ENCODE measurements at regions not wholly inside any gene's neighbourhood (a gene's known extent, or its start where the extent isn't known, plus 50 kb on each side); places are given as distances from the start of the nearest gene placed in this dataset.
"Not testable (repeated sequence)": the region's sequence is repeated elsewhere in the genome, so short reads cannot be mapped to it uniquely, and the experiment has no call there.

DNA sequence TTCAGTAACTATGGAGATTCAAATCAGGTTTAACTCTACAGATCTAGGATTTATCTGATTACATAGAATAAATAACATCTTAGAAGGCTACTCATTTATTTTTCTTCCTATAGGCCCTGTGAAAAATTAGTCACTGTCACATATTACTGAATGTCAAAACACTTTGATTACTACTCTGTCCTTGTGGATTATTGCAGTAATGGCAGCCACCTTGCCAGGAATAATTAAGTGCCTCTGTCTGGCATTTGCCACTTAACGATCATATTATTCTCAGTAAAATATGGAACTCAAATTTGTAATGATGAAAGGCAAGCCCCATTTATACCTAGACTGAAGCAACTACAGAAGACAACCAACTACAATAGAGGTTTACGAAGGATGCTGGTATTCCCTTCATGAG is 596.3 kb upstream of the ARPP21 start:
- DNase-seq: no peak

DNA sequence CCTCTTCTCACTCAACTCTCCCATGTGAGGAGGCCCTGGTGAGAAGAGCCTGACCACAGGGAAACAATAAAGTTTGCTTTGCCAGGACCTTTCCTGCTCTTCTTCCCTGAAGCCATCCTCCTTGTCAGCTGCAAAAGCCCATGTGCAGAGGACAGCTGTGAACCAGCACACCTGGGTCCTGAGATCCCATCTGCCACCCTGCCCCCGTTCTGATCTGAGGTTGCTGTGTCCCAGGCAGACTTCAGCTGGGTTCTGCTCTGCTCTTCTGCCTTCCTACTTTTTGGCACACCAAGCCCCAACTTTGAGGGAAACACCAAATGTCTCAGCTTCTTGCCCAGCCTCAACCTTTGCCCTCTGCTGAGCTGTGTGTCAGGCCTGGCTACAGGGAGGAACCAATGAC is 595.1 kb upstream of the ARPP21 start:
- no peak for DNase-seq

DNA sequence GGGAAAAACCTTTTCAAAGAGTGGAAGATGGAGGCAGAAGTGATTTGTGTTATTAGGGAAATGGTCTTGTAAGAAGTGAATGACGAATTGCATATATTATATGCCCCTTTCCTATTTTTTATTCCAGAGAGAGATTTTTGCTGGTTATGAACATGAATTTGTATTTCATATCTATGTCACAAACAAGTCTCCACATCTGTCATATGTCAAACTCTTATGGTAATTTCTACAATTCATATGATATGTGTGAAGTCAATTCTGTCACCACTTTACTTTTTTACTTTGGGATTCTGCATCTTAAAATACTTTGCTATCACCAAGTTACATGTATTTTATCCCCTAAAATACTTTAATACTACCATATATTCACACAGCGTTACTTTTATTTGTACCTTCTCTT is 594.2 kb upstream of the ARPP21 start:
- no peak for DNase-seq

DNA sequence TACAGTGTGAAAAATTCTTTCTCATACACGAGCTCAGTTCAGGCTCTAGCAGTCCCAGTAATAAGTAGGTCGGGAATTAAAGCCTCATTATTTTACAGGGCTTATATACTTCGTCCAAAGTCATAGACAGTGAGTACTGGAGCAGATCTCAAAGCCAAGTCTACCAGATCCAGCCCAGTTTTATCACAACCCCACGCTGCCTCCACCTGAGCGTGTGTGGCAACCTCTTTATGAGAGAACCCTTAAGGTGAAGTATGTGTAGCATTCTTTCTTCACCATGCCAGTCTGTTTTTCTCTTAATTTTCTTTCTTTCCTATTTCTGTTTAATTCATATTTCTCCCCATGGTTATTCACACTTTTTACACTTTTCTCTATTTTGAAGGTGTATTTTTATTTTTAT is 574.6 kb upstream of the ARPP21 start:
- no peak for DNase-seq

DNA sequence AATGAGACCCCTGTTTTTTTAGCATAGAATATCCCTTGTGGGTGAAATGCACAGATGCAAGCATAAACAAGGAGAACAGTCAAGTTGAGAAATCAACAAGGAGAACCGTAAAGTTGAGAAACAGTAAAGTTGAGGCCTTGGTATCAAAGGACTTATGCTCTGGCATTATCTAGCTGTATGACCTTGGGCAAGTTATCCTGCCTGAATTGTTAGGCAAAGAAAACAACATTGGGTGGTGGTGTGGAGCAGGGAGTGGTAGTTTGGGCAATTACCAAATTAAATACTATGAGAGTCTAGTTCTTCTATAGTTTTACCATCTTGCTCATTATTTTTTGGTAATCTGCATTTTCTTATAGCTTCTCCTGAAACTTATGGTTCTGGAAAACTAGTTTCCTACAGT is 573.4 kb upstream of the ARPP21 start:
- DNase-seq: no peak

DNA sequence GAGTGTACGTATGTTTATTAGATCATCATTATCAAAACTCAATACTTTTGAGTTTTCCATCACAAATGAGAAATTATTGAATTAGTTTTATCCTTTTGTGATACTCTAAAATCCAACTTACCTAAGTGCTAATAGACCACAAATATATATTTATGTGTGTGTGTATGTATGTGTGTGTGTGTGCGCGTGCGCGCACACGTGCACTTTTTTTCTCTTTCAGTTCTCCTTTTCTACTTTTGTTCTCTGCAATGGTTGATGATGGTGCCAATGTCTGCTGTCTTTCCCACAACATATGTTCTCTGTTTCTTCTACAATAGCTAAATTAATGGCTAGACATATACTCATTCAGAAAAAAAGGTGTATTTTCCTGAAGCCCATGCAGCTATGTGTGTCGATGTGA is 571.6 kb upstream of the ARPP21 start:
- no peak for DNase-seq

DNA sequence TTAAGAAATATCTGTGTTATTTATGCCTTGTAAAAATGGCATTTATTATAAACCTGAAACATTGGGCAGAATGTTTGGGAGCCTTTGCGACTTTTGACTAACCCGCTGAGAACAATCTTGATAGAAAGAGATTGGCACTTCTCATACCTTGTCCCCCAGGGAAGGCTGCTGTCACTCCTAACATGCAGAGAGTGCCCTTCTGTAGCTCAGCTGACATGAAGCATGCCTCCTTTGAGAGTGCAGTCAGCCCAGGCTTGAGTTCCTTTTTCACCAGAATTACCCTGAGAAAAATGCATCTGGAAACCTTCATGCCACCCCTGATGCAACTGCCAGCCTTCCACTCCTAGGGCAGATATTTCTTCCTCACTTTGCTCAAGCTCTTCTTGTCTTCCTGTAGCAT is 569.2 kb upstream of the ARPP21 start:
- no peak for DNase-seq

DNA sequence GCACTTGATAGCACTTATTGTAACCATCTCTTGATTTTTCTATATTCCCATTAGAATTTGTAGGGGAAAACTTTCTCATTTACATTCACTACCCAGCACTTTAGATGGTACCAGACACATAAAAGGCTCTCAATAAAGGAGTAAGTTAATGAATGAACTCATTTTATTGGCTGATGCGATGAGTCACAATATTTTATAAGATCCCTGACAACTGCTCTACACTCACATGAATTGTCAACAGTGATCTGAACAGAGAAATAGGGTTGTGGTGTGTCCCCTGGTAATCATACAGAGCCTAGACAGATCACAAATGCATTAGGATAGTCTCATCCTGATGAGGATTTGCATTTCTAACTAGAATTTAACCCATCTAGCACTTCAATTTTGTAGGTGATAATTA is 567.6 kb upstream of the ARPP21 start:
- DNase-seq: no peak

DNA sequence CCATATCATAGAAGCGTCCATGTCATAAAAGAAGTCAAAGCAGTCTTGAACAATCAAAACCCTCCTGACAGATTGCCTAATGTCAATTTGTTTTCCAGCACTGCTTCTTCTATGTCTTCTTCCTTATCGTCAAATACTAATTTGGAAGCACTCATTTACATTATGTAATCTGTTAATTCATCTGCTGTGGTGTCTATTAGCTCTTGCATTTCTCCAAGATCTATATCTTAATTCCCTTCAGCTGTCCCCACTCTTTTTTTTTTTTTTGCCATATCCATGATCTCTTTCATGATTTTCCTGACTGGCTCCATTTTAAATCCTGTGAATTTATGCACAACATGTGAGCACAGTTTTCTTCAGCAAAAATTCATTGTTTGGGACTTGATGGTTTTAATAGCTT is 560.5 kb upstream of the ARPP21 start:
- DNase-seq: no peak

DNA sequence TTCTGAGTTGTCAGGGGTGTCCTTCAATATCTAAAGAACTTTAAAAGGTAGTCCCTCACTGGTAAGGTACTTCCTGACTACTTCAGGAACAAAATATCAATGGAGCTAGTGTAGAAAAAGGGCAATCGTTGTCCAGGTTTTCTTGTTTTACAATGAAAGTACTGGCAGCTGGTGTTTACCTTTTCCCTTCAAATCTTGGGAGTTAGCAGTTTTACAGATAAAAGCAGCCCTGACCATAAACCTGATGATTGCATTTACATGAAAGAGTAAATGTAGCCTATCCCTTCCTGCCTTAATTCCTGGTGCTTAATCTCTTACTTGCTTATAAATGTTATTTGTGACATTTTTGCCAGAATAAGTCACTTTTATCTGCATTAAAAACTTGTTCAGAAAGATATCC is 559.9 kb upstream of the ARPP21 start:
- DNase-seq: no peak

DNA sequence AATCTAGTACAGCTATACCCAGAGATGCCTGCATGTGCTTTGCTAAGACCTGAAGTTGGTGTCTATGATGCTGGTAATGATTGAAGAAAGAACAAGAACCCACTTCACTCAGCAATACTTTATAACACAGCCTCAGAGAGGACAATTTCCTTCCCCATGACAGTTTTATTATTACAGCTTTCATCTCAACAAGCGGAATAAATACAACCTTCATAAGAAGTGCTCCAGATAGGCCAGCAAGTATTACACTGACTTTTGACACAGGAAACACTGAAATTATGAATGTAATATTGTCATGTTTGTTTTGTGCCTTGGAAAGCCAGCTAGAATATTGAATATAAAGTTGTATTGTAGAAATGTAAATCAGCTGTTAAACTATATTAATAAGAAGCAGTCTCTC is 557.4 kb upstream of the ARPP21 start:
- DNase-seq: no peak

DNA sequence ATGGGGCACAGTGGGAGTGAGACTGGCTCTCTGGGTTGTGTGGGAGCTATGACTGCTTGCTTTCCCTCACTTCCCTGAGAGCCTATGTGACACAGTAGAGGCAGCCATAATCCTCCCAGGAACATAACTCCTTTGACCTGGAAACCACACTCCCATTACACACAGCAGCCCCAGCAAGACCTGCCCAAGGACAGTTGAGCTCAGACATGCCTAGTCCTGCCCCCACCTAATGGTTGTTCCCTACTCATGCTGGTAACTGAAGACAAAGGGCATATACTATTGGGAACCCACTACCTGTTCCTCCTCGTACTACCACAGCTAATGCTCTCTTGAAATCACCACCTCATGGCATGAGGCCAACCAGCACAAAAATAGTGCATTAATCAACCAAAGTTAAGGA is 550.4 kb upstream of the ARPP21 start:
- no peak for DNase-seq

DNA sequence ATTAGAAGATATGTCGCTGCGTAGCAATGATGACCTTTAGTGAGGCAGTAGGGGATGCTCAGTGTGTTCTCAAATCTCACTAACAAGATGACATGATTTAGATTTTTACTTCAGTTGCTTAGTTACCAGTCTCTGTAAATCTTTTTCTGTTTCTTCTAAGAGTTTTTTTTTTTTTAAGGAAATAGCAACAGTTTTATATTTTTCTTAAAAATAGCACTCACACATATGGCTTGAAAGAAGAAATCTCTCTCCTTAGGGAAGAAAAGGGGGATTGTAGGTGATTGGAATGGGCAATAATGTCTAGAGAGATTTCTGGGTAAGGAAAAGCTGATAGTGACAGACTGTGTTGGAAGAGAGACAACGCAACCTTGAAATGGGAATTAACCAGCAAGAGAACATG is 524.6 kb upstream of the ARPP21 start:
- DNase-seq: no peak

DNA sequence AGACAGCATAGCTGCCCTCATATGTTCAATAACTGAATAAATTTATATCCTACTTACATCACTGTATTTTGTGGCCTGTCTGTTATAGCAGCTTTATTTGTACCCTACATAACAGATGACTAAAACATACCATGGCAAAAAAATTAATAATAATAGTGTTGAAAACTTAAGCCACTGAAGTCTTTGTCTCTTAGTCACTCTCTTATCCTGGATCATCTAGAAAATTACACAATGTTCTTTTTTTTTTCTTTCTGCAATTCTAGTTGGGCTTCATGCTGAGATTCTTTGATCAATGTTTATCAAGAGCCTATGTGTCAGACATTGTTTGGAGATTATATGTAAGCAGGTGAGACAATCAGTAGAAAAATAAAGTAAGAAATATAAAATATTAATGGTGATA is 519.3 kb upstream of the ARPP21 start:
- no peak for DNase-seq

DNA sequence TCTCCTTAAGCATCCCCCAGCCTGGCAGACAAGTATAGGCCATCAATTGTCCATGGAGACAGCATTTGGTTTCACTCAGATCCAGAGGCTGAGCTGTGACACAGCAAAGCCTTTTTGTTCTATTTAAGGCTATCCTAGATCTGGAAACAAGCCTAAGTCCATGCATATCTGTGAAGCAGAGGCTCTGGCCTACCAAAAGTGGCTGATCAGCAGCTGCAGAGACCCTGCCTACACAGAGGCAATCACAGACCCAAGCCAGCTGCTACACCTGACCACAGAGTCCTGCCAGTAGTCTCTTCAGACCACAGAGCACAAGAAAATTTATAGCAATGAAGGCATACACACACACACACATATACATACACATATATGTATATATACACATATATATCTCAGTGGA is 501.7 kb upstream of the ARPP21 start:
- no peak for DNase-seq

DNA sequence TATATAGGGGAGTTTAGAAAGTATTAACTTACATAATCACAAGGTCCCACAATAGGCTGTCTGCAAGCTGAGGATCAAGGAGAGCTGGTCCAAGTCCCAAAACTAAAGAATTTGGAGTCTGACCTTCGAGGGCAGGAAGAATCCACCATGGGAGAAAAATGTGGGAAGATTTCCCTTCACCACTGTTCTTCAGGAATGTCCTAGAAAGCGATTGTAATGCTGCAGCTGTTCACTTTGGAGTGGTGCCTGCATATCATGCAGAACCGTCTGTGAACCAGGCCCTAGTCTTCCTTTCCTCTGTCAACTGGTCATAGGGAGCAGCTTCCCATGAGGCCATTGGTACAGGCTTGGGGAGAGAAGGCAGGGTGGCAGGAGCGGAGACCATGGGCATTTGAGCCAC is 497.9 kb upstream of the ARPP21 start:
- DNase-seq: no peak

DNA sequence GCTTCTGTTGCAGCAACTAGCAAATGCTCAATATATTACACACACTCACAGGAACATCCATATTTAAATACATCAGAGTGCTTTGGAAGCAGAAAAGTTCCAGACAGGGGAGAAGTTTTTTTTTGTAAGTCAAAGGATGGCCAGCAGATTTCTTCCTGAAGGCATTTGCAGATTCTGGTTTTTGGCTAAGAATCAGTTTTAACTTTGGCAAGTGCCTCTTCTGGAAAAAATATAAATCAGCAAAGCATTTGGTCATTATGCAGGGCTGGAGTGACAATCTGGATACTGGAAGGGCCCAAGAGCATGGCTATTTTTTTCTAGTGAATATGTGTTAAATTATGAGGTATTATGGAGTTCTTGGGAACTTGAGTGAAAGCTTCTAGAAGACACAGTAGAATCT is 495.3 kb upstream of the ARPP21 start:
- DNase-seq: no peak

DNA sequence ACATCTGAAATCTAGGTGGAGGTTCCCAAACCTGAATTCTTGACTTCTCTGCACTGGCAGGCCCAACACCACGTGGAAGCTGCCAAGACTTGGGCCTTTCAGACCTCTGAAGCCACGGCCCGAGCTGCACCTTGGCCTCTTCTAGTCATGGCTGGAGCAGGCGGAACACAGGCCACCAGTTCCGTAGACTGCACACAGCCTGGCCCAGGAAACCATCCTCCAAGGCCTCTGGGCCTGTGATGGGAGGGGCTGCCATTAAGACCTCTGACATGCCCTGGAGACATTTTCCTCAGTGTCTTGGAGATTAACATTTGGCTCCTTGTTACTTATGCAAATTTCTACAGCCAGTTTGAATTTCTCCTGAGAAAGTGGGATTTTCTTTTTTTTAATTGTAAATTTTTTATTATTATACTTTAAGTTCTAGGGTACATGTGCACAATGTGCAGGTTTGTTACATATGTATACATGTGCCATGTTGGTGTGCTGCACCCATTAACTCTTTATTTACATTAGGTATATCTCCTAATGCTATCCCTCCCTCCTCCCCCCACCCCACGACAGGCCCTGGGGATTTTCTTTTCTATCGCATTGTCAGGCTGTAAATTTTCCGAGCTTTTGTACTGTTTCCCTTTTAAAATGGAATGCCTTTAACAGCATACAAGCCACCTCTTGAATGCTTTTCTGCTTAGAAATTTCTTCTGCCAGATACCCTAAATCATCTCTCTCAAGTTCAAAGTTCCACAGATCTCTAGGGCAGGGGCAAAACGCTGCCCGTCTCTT is 492.9 kb upstream of the ARPP21 start:
- not testable (repeated sequence) for DNase-seq

DNA sequence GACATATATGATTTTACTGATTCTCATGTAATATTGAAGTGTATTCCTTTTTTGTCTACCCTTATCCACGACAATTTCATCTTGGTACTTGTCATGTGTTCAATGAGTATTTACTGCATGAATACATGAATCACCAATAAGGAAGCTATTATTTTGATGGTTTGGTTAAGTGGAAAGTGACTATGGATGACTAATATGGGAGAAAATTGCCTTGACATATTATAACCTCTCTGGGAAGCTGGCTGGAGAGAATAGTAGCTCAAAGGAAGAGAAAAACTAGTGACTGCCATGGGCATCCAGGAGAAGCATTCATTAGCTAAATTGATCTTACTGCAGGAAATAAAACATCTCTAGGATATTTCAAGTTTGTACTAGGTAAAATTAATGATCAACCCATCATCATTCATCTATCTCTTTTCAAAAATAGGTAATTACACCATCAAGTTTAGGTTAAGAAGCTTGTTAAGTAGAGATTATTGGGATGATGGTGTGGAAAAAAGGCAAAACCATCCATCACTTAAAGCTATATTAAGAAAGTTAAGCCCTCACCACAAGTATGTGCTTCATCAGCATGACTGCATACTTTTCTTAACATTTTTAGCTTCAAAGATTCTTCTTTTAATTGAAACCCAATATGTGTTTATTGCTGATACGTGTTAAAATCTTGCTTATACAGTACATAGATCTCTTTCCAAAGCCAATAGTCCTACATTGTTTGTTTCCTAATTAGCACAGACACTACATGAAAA is 455.2 kb upstream of the ARPP21 start:
- peak; percentile 28 for DNase-seq

DNA sequence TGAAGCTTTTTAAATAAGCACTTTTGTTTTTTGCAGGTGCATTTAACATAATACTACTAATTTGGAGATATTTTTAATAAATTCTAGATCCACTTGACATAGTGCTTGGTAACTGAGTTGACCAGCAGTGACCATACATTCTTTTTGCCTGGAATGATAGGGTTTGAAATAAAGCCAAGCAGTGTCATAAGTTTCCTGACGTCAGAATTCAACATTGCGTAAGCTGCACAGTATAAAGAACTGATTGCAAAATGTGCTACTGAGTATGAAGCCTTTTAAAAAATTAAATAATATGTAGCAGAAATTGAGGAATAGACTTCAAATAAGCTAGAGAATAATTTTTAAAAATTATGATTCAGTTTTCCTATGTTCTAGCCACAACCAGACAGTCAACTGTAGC is 454.6 kb upstream of the ARPP21 start:
- DNase-seq: peak; percentile 3

DNA sequence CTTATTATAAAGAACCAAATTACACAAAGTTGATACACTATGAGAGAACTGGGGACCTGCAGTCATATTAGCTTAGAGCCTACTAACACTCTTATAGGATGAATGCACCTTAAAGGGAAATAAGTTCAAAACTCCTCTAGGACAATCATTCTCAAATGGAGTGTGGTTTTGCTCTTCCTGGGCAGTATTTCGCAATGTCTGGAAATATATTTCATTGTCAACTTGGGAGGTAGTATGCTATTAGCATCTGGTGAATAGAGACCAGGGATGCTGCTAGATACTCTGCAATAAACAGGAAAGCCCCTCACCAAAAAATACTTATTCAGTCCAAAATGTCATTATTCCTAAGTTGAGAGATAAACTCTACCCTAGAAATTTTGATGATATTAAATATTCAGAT is 451.4 kb upstream of the ARPP21 start:
- no peak for DNase-seq

DNA sequence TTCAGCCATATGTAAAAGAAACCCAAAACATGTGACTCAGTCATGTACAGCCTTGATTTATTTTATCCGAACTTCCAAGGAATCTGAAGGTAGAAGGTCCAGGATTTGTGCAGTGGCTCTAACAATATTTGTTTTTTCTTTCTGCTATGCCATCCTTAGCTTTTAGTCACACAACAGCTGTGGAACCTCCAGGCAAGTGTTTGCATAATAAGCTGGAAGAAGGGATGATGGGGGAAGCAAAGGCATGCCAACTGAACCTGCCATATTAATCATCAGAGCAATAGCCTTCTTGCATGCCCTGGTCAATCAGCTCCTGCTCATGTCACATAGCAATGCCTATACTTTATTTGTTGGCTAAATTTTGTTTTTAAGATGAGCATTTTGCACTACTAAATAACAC is 444.7 kb upstream of the ARPP21 start:
- no peak for DNase-seq

DNA sequence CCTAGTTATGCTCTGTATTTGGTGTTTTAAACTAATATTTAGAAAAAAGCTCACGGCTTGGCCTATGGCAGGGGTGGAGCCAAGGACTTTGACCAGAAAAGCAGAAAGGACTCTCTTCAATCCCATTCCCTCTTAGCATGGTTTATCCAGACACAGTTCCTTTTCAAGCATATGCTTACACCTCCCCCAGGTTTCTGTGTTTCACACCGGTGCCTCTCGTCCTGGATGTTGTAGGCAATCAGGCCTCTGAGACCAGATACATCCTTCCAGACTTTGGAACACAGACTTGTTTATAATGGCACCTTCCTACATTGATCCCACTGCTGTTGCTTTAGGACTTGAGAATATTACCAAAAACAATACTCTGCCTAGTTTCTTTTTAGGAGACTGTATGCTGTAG is 440.5 kb upstream of the ARPP21 start:
- no peak for DNase-seq

DNA sequence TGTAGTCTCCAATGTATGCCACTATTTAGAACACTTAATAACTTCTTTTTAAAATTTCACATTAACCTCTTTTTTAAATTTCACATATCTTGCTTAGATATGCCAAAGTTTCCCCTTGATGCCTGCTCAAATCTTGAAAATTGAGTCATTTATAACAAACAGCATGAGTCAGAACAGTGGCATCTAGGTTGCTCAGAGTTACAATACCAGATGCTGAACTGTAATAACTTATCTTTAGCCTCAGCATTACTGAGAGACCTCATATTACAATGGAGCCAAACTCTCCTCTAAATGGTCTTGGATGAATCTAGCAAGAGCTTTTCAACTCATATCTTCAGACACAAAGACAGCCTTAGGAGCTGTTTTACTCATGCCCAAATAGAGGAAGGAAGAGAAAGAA is 439.3 kb upstream of the ARPP21 start:
- DNase-seq: peak; percentile 19

DNA sequence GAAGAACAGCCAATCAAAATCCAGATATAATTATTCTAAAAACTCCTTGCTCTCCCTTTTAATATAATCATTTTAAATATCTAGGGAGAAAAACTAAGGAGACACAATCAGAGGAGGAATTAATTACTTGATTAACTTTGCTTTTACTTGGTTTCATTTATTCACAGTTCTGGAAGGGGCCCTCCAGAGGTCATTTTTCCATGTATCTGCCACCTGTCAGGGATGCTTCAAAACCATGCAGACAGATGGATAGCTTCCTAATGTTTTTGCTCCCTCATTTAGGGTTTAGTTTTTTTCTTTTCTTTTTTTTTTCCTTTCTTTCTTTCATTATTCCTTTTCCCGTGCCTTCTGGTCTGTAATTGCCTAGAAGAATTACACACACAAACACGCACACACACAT is 438.1 kb upstream of the ARPP21 start:
- no peak for DNase-seq

Data from fibroblast of skin of back (primary cell).